ENCODE measurements at regions not wholly inside any gene's neighbourhood (a gene's known extent, or its start where the extent isn't known, plus 50 kb on each side); places are given as distances from the start of the nearest gene placed in this dataset.
A peak's percentile ranks its signal among the peaks of the same experiment; 100 is the strongest.
"Not testable (repeated sequence)": the region's sequence is repeated elsewhere in the genome, so short reads cannot be mapped to it uniquely, and the experiment has no call there.

DNA sequence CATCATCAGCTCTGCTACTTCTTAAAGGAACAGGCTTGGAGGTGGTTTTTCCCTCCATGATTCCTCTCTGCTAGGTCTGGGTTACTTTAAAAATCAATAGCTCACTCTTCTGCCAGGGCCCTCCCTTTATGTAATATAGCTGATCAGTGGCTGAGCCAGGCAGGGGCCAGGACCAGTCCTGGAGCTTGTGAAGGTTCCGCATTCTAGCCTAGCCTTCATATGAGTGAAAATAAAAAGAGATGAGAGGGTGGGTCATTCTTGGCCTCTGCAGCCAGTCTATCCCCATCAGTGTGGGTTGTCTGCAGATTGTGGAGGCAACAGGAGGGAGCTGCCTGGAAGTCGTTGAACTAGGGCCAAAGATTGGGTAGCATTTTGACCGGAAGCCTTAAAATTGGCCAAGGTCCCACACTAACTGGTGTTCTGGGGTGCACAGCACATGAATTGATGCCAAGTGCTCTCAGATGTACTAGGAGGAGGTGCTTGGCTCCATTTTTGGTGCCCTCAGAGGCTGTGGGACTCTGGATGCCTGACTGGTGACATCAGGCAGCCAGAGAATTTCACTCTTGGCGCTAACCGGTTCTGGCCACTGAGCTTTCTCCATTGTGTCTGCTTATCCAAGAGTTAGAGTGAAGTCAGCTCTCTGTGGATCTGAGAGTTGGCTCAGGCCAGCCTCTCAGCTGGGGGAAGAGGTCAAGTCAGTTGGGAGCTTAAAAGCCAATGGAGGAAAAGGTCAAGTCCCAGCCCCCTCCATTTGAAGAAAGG lies 93.7 kb upstream of the FAM72C start:
- H3K27ac Mint-ChIP-seq; H3K4me3 Mint-ChIP-seq; DNase-seq; H3K4me1 Mint-ChIP-seq (ENCODE audit: low read depth); ATAC-seq; POLR2A ChIA-PET; CTCF ChIA-PET; H3K36me3 Mint-ChIP-seq (ENCODE audit: low read depth); H3K27me3 Mint-ChIP-seq (ENCODE audit: low read depth); H3K9me3 Mint-ChIP-seq (ENCODE audit: insufficient read depth): not testable (repeated sequence)

DNA sequence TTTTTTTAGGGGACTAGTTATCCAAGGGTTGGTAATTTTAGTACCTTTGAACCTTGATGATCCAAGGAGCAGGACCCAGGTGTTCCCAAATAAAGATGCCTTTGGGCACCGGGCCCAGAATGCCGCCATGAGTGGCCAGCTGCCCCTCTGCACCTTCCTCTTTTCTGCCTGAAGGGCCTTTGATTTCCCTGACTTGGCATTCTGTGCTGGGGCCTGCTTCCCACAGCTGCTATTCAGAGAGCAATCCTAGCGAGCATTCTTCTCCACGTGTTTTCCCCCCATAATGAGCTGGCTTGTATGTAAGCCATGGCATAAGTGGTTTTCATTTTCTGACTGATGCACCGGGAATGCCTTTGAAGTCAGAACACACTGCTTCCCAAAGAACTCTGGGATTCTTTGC lies 77.6 kb upstream of the FAM72C start:
- ATAC-seq; DNase-seq; H3K27ac Mint-ChIP-seq; H3K4me1 Mint-ChIP-seq (ENCODE audit: low read depth); H3K9me3 Mint-ChIP-seq (ENCODE audit: insufficient read depth); POLR2A ChIA-PET; H3K27me3 Mint-ChIP-seq (ENCODE audit: low read depth); H3K36me3 Mint-ChIP-seq (ENCODE audit: low read depth); H3K4me3 Mint-ChIP-seq; CTCF ChIA-PET: not testable (repeated sequence)

DNA sequence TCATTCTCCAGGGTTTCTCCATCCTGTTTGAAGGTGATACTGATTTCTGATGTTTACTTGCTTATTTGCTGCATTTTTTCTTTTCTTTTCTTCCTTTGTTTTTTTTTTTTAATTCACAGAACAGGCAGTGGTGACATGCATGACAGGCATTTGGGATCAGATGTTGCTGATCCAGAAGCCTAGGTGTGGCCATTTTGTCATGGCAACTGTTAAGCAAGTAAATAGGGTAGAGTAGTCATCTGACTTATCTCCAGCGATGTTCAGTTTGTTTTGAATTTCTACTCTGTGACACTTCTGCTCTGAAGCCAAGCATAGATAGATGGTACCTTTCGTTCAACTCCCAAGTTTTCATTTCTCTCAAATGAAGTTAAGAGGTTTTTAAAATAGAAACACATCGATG lies 74.9 kb upstream of the FAM72C start:
- H3K27ac Mint-ChIP-seq; H3K4me1 Mint-ChIP-seq (ENCODE audit: low read depth); CTCF ChIA-PET; H3K9me3 Mint-ChIP-seq (ENCODE audit: insufficient read depth); DNase-seq; ATAC-seq; H3K27me3 Mint-ChIP-seq (ENCODE audit: low read depth); H3K36me3 Mint-ChIP-seq (ENCODE audit: low read depth); H3K4me3 Mint-ChIP-seq; POLR2A ChIA-PET: not testable (repeated sequence)

DNA sequence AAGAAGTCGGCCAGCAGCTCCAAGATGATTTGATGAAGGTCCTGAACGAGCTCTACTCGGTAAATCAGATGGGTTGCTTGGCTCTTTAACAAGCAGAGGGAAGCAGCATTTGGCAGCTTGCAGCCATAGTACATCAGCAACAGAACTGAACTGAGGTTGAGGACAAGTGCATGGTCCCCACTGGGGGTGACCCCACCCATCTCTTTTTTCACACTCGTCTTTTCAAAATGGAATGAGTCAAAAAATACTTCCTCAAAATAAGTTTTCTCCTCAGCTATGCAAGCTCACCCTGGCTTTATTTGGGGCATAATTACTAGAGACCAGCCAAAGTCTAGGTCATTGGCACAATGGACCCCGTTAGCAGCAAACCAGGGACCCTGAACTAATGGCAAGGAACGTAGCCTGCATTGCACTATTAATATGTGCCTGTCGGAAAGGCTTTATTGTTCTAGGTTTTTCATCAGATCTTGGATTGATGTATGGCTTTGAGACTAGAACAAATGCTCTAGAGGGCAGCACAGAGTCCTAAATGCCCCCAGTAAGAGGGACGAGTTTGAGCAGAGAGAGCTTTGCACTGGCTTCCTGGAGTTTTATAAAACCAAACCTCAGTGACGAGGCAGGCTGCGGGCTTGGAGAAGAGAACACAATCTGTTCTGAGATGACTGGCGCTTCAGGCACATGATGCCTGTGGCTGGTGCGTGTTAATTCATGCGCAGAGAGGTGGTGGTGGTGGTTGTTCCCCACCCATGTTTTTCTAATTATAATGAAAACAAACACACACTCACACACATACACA lies 74.2 kb upstream of the FAM72C start:
- H3K9me3 Mint-ChIP-seq (ENCODE audit: insufficient read depth); H3K27ac Mint-ChIP-seq; H3K4me3 Mint-ChIP-seq; H3K4me1 Mint-ChIP-seq (ENCODE audit: low read depth); H3K36me3 Mint-ChIP-seq (ENCODE audit: low read depth); POLR2A ChIA-PET; CTCF ChIA-PET; H3K27me3 Mint-ChIP-seq (ENCODE audit: low read depth): not testable (repeated sequence)
- DNase-seq (peak; percentile 65), ATAC-seq (peak; percentile 85)

DNA sequence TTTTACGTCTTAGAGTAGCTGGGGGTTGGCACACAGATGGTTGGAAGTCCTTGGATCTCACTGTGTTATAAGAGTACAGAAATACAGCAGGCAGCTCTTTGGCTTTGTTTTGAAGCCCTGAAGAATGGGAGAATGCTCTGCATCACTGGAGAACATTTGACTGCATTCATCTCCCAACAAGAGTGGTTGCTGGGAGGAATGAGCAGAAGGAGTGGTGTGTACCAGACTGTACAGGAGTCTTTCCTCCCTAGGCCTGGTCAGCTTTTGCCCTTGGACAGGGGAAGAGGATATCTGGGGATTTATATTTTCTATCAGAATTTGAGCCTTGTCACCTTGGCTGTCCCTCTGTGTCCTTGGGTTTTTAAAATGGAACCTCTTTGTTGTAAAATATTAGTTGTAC lies 70.5 kb upstream of the FAM72C start:
- H3K36me3 Mint-ChIP-seq (ENCODE audit: low read depth); POLR2A ChIA-PET; DNase-seq; H3K27ac Mint-ChIP-seq; H3K9me3 Mint-ChIP-seq (ENCODE audit: insufficient read depth); CTCF ChIA-PET; H3K4me3 Mint-ChIP-seq; H3K4me1 Mint-ChIP-seq (ENCODE audit: low read depth); ATAC-seq; H3K27me3 Mint-ChIP-seq (ENCODE audit: low read depth): not testable (repeated sequence)

DNA sequence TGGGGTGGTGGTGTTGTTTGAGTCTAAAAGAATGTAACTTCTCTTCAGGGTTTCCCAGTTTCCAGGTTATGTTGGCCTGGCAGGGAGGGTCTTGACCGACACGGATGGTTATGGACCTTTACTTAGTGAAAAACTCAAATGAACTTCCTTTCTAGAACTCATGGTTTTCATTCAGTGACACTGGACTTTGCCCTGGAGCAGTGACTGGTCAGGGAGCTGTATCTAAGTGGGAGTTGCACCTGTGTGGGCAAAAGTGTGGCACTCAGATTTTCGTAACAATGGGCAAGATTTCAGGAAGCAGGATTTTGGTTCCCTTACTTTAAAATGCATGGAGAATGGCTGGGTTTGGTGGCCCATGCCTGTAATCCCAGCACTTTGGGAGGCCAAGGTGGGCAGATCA lies 68.5 kb upstream of the FAM72C start:
- CTCF ChIA-PET; H3K27me3 Mint-ChIP-seq (ENCODE audit: low read depth); H3K4me1 Mint-ChIP-seq (ENCODE audit: low read depth); ATAC-seq; DNase-seq; H3K36me3 Mint-ChIP-seq (ENCODE audit: low read depth); H3K27ac Mint-ChIP-seq; POLR2A ChIA-PET; H3K9me3 Mint-ChIP-seq (ENCODE audit: insufficient read depth); H3K4me3 Mint-ChIP-seq: not testable (repeated sequence)

DNA sequence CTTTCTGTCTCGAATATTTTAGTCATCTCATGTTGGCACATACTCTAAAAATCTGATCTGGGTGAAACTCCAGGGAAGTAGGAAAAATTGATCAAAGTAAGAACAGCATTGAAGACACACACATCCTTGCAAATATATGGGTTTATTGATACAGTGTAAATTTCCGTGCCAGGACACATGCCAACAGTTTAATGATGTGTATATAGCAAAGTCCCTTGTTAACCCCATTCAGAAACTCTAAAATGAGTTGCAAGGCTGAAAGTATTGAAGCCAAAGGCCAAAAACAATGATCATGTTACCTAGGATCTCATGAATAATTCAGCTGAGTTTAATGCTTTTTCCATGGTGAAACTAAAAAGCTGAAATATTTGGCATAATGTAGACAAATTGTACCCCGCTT lies 62.3 kb upstream of the FAM72C start:
- DNase-seq; H3K27ac Mint-ChIP-seq; H3K36me3 Mint-ChIP-seq (ENCODE audit: low read depth); CTCF ChIA-PET; H3K4me1 Mint-ChIP-seq (ENCODE audit: low read depth); H3K4me3 Mint-ChIP-seq; ATAC-seq; POLR2A ChIA-PET; H3K9me3 Mint-ChIP-seq (ENCODE audit: insufficient read depth); H3K27me3 Mint-ChIP-seq (ENCODE audit: low read depth): not testable (repeated sequence)

DNA sequence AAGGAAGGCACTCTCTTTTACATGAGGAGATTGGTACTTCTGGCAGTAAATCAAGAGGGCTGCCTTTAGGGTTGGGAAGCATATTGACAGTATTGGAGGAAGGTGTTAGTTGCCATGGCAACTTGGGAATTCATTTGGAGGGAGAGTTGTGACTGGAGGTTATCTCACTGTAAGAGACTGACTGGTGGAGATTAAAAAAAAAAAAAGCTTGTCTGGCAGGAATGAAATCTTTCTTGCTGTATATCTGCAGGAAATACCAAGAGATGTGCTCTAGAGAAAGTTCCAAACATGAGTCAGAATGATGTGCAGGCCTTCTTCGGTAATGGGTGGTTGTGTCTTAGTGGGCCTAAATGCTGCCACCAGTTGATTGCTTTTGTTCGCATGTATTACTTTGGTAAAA lies 59.8 kb upstream of the FAM72C start:
- H3K4me3 Mint-ChIP-seq; H3K36me3 Mint-ChIP-seq (ENCODE audit: low read depth); ATAC-seq; CTCF ChIA-PET; H3K4me1 Mint-ChIP-seq (ENCODE audit: low read depth); H3K27ac Mint-ChIP-seq; DNase-seq; H3K27me3 Mint-ChIP-seq (ENCODE audit: low read depth); POLR2A ChIA-PET; H3K9me3 Mint-ChIP-seq (ENCODE audit: insufficient read depth): not testable (repeated sequence)

DNA sequence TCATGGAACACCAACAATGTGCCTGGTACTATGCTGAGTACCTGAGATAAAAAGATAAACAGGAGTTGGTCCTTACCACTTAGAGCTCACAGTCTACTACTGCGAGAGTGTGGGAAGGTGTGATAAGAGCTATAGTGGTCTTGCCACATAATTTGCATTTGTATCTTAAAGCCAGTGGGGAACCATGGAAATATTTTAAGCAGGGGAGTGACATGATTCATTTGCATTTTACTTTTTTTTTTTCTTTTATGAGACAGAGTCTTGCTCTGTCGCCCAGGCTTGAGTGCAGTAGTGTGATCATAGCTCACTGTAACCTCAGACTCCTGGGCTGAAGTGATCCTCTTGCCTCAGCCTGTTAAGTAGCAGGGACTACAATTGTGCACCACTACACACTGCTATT lies 54.2 kb upstream of the FAM72C start:
- H3K27me3 Mint-ChIP-seq (ENCODE audit: low read depth); DNase-seq; H3K4me1 Mint-ChIP-seq (ENCODE audit: low read depth); H3K9me3 Mint-ChIP-seq (ENCODE audit: insufficient read depth); H3K4me3 Mint-ChIP-seq; POLR2A ChIA-PET; H3K36me3 Mint-ChIP-seq (ENCODE audit: low read depth); H3K27ac Mint-ChIP-seq; CTCF ChIA-PET: not testable (repeated sequence)
- peak; percentile 47 for ATAC-seq

DNA sequence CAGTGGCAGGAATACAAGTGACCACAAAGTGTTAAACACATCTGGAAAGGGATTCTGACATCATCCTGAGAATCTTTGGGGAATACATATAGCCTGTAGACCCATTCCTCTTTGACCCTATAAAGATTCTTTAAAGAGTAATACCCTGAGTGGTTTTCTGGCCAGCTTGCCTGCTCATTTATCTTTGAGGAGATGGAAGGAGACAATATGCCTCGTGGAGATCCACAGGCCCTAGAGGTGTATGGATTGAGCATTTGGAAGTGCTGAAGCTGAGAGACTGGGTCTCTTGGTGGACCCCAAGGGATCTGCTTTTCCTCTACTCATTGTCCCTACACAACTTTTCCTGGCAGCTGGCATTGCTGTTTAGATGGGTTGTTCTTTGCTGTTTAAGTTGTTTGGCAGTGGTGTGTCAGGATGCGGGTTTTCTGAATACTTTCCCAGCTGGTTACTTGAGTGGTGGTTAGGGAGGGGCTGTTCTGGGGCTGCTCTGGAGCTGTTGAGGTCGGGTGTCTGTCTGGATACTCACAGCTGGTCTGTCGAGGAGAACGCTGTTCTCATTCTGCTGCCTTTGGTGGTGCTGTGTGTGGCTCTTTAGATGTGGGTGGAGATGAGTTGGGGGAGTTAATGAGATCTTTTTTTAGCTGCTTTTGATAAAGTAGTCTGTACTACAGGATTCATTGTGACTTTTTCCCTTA lies 50.1 kb upstream of the FAM72C start:
- H3K9me3 Mint-ChIP-seq (ENCODE audit: insufficient read depth); CTCF ChIA-PET; DNase-seq; ATAC-seq; H3K27me3 Mint-ChIP-seq (ENCODE audit: low read depth); H3K4me3 Mint-ChIP-seq; H3K4me1 Mint-ChIP-seq (ENCODE audit: low read depth); H3K27ac Mint-ChIP-seq; POLR2A ChIA-PET; H3K36me3 Mint-ChIP-seq (ENCODE audit: low read depth): not testable (repeated sequence)
